ENCODE measurements at regions not wholly inside any gene's neighbourhood (a gene's known extent, or its start where the extent isn't known, plus 50 kb on each side); places are given as distances from the start of the nearest gene placed in this dataset.

DNA sequence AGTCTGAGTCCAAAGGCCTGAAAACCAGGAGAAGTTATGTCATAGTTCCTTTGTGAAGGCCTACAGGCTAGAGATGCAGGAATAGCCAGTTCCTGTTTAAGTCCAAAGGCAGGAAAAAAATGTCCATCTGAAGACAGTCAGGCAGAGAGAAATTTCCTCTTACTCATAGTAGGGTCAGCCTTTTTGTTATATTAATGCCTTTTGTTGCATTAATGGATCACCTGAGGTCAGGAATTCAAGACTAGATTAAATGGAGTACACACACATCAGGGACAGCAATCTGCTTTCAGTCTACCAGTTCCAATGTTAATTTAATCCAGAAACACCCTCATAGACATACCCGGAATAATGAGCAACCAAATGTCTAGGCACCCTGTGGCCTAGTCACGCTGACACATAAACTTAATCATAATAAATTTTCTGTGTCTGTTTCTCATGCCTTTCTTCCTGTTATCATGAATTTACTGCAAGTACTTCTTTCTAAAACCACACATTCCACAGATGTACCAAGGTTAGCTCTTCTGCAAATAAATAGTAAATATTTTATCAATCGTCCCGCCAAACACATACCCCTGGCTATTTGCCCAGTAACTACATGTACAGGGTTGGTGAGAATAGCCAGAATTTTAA is 703.9 kb downstream of the EFNA5 start:
- no peaks in the 10 kb centered on the region for H3K4me1 ChIP-seq
- ATAC-seq, result no peak
- TF ChIP-seq, protein P1, sequence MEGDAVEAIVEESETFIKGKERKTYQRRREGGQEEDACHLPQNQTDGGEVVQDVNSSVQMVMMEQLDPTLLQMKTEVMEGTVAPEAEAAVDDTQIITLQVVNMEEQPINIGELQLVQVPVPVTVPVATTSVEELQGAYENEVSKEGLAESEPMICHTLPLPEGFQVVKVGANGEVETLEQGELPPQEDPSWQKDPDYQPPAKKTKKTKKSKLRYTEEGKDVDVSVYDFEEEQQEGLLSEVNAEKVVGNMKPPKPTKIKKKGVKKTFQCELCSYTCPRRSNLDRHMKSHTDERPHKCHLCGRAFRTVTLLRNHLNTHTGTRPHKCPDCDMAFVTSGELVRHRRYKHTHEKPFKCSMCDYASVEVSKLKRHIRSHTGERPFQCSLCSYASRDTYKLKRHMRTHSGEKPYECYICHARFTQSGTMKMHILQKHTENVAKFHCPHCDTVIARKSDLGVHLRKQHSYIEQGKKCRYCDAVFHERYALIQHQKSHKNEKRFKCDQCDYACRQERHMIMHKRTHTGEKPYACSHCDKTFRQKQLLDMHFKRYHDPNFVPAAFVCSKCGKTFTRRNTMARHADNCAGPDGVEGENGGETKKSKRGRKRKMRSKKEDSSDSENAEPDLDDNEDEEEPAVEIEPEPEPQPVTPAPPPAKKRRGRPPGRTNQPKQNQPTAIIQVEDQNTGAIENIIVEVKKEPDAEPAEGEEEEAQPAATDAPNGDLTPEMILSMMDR (IDR thresholded peaks at IDR 0.05 in 4 of 5, conservative IDR thresholded peaks at IDR 0.05 in 1 of 5), result no peak
- TF ChIP-seq POLR2A (IDR thresholded peaks at IDR 0.05), result no peak
- H3K27ac ChIP-seq, result no peak overlapping the region
- intact Hi-C loops (cut with DNase I; ENCODE audit: low total_unique reads) (no loop called here), in situ Hi-C loops (cut with MboI; ENCODE audit: low sequenced_read_pairs in 4 of 4) (no loop called here)
- no peaks in the 10 kb centered on the region for H3K27me3 ChIP-seq
- no peak overlapping the region for H3K4me3 ChIP-seq
- DNase-seq, result no peak
- no peaks in the 10 kb centered on the region for H3K9me3 ChIP-seq
- H3K36me3 ChIP-seq, result no peaks in the 10 kb centered on the region

DNA sequence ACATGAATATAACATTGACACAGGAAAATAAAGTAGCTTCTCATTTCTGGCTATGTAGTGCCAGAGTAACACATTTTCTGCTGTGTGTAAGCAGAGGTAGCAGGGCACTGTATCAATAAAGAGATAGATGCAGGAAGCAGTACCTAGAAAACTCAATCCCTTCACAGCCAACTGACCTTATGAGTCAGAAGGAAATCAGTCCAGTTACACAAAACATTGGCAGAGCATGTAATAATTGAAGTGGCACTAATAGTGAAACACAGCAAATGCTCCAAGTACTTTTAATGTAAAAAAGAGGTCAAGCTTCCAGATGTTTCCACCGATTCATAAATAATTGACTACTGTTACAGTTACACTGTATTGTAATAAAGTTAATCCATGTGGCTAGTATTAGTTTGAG is 706.6 kb downstream of the EFNA5 start:
- no peak overlapping the region for H3K27ac ChIP-seq
- no peaks in the 10 kb centered on the region for H3K4me1 ChIP-seq
- TF ChIP-seq, protein P1 (IDR thresholded peaks at IDR 0.05 in 4 of 5, conservative IDR thresholded peaks at IDR 0.05 in 1 of 5), result no peak
- TF ChIP-seq POLR2A (IDR thresholded peaks at IDR 0.05), result no peak
- no peak for DNase-seq
- H3K27me3 ChIP-seq, result no peaks in the 10 kb centered on the region
- H3K4me3 ChIP-seq, result no peak overlapping the region
- intact Hi-C loops (cut with DNase I; ENCODE audit: low total_unique reads) (no loop called here), in situ Hi-C loops (cut with MboI; ENCODE audit: low sequenced_read_pairs in 4 of 4) (no loop called here)
- H3K36me3 ChIP-seq, result no peaks in the 10 kb centered on the region
- no peaks in the 10 kb centered on the region for H3K9me3 ChIP-seq
- no peak for ATAC-seq

DNA sequence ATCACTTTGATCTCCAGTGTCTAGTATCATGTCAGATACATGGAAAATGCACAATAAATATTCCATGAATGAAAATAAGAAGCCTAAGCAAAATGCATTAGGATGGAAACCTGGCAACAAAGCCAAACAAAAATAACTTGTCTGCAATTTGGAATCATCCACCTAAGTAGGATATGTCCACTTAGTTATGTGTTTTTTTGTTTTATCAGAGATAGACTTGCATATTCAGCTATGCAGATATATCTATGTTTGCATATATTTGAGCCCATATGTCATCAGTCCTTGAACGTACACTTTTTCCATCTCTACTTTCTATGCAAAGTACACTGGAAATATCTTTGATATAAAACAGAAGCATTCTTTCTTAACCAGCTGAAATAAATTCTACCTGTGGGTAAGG is 707.1 kb downstream of the EFNA5 start:
- no peaks in the 10 kb centered on the region for H3K9me3 ChIP-seq
- no peaks in the 10 kb centered on the region for H3K4me1 ChIP-seq
- no peak overlapping the region for H3K27ac ChIP-seq
- no peak overlapping the region for H3K4me3 ChIP-seq
- ATAC-seq (no peak), DNase-seq (no peak)
- TF ChIP-seq, protein P1 (IDR thresholded peaks at IDR 0.05 in 4 of 5, conservative IDR thresholded peaks at IDR 0.05 in 1 of 5), result no peak
- no peak for TF ChIP-seq POLR2A (IDR thresholded peaks at IDR 0.05)
- no peaks in the 10 kb centered on the region for H3K27me3 ChIP-seq
- intact Hi-C loops (cut with DNase I; ENCODE audit: low total_unique reads) (no loop called here), in situ Hi-C loops (cut with MboI; ENCODE audit: low sequenced_read_pairs in 4 of 4) (no loop called here)
- H3K36me3 ChIP-seq, result no peaks in the 10 kb centered on the region

DNA sequence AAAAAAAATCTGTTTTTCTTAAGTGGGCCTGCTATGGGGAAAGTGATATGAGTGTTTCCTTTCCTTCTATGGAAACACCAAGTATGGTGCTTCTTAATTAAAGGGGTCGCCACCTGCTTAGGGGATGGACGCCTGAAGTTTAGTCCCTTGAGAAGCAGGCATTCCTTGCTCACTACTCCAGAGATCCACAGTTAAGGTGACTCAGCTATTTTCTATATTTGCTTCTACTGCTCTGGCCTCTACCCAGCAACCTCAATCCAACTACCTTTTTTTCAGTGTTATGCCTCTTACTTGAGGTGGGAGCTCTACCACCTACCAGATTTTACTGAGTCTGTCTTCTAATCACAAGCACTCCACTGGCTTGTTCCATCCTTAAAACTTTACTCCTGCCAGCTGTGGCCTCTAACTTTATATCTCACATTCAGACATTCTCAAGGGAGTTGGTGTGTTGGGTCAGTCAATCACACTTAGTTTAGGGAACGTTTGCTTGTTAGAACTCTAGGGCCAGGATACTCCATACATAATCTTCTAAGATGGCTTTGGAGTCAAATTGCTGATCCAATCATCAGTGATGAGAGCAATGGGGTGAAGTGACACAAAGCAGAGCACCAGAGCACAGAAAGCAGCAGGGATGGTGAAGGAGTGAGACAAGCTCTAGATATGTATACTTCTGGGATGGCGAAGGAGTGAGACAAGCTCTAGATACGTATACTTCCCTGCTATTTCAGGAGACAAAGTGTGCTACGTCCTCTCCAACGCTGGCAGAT is 708.1 kb downstream of the EFNA5 start:
- no peak for DNase-seq
- H3K4me3 ChIP-seq, result no peak overlapping the region
- ATAC-seq, result no peak
- no peaks in the 10 kb centered on the region for H3K9me3 ChIP-seq
- no peaks in the 10 kb centered on the region for H3K27me3 ChIP-seq
- intact Hi-C loops (cut with DNase I; ENCODE audit: low total_unique reads) (no loop called here), in situ Hi-C loops (cut with MboI; ENCODE audit: low sequenced_read_pairs in 4 of 4) (no loop called here)
- no peaks in the 10 kb centered on the region for H3K36me3 ChIP-seq
- H3K4me1 ChIP-seq, result no peaks in the 10 kb centered on the region
- TF ChIP-seq, protein P1 (IDR thresholded peaks at IDR 0.05 in 4 of 5, conservative IDR thresholded peaks at IDR 0.05 in 1 of 5), result no peak
- TF ChIP-seq POLR2A (IDR thresholded peaks at IDR 0.05), result no peak
- no peak overlapping the region for H3K27ac ChIP-seq
